GDM1 (cell line): ENCODE measurements at regions not wholly inside any gene's neighbourhood (a gene's known extent, or its start where the extent isn't known, plus 50 kb on each side); places are given as distances from the start of the nearest gene placed in this dataset.

Experiments used
- DNase-seq: peaks from one replicate; lab custom pipeline; 2025; lab: John Stamatoyannopoulos, UW

DNA sequence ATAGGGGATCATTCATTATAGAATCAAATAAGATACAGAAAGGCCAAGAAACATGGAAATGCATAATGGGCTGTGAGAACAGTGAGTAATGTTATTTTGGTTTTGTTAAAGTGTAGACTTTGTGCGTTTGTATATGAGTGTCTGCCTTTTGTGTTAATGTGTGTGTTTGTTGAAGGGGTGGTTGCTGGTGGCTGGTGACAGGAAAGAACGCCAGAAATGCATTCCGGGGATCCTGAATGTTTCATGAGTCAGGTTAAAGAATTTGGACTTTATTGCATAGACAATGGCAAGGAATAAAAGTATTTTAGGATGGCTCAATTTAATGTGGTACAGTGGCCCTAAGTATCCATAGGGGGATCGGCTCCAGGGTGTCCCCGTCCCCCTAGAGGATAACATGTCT lies 1228.9 kb downstream of the PCDH7 start:
- no peak for DNase-seq

- no peak for DNase-seq
Measured at GRCh38 chr4:31955346-31955745, 1235.2 kb downstream of the PCDH7 start.

GRCh38 chr4:31959972-31960371 lies 1239.8 kb downstream of the PCDH7 start:
- DNase-seq: no peak

DNA sequence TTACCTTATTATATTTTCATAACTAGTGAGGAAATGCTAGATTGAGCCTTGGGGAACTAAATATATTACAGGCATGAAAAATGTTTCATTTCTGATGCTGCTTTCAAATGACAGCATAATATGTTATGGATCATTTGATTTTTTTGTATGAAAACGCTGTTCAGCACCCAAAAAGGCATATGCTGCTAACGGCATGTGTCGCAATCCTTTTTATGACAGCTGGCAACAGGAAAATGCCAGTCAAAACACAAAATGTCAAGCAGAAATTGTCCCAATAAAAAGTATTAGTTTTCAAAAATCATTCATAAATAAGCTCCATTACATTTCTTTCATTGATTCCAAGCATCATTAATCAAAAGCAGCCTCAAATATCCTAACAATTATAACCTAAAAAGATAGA lies 1244.5 kb downstream of the PCDH7 start:
- DNase-seq: no peak

- no peak for DNase-seq
Measured at GRCh38 chr4:31968842-31969241, 1248.7 kb downstream of the PCDH7 start.

GRCh38 chr4:31974490-31975002 lies 1254.4 kb downstream of the PCDH7 start:
- DNase-seq: no peak

DNA sequence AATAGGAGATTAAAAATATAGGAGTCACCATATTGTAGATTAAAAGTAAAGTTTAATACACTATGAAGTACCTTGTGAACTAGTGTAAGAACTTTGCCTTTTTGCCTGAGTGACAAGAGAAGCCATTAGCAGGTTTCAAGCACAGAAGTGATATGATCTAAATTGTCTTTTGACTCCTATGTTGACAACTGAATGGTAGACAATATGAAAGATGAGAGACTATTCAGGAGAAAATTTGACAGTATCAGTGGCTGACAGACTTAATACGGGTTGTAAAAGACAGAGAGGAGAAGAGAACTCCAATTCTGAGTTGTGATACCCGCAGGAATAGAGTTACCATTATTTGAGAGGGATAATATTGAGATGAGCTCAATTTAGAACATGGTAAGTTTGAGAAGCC lies 1259.8 kb downstream of the PCDH7 start:
- DNase-seq: no peak

DNA sequence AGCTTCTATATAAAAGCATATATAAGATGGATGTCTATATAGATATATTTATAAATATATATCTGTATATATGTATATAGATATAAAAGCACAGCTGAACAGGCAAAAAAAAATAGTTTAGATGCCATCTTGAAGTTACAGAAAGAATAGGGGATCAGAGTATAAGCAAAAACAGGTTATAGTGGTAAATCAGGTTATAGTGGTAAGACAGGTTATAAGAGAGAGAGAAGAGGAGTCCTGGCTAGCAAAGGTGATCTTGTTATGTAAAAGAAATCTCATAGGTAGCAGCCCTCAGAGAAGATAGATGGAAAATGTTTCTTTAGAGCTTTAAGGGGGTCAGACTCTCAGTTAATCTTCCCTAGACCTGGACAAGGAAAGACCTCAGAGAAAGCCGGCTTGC lies 1263.1 kb downstream of the PCDH7 start:
- no peak for DNase-seq

DNA sequence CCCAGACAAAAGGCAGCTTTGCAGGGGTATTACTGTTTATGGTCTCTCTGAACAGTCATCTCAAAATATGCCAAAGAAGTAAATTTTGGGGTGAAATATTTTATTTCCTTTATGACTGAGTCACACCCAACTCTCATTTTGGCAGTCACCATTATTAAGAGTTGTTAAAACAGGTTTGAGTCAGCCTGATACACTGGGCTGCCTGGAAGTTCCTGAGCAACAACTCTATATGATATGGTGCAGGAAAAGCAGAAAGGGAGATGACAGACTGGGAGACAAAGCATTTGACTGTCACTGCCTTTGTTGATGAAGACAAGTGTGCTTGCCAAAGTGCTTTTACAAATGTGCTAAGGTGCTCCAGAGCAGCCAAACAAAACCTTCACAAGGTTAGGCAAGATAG lies 1263.5 kb downstream of the PCDH7 start:
- DNase-seq: no peak

DNA sequence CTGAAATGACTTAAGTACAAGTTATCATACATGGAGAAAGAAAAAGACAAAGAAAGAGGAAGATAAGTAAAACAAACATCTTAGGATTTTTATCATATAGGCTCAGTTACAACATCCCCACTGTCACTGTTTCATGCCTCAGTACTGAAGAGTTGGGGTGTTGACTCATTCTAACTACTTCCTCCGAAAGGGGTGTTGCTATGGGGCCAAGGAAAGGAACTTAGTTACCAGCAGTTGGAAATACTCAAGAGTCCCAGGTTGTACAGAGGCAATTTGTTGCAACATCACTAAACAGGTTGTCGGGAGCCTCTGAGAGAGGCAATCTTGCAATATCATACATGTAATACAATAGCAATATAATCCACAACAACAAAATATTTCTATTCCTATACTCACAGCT lies 1264.7 kb downstream of the PCDH7 start:
- no peak for DNase-seq

DNA sequence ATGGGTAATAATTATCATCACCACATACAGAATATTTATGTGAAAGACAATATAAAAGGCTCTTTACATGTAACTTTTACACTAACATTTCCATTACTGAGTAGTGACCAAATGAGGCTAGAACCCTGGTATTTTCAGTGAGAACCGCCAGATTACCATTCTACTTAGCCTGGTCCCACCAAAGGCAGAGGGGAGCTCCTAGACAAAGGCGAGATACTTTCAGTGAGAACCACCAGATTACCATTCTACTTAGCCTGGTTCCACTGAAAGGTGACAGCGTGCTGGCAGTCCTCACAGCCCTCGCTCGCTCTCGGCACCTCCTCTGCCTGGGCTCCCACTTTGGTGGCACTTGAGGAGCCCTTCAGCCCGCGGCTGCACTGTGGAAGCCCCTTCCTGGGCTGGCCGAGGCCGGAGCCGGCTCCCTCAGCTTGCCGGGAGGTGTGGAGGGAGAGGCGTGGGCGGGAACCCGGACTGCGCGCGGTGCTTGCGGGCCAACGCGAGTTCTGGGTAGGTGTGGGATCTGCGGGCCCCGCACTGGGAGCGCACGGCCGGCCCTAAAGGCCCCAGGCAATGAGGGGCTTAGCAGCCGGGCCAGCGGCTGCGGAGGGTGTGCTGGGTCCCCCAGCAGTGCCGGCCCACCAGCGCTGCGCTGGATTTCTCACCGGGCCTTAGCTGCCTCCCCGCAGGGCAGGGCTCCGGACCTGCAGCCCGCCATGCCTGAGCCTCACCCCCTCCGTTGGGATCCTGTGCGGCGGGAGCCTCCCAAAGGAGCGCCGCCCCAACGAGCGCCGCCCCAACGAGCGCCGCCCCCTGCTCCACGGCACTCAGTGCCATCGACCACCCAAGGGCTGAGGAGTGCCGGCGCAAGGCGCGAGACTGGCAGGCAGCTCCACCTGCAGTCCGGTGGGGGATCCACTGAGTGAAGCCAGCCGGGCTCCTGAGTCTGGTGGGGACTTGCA lies 1276.1 kb downstream of the PCDH7 start:
- DNase-seq: no peak

DNA sequence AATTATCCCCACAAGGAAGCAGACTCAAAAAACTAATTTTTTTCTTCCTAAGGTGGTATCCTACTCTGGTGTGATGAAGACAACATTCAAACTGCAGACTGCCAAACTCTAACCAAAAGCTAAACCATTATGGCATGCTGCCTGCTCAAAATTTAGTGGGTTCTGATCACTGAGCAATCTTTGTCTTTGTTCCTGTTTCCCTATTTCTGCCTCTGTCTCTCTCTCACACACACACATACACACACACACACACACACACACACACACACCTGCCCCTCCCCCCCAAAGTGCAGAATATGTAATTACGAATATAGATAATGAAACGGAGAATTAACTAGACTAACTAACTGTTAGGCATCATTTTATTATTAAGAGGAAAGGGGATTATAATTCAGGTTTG lies 1278.6 kb downstream of the PCDH7 start:
- DNase-seq: no peak

DNA sequence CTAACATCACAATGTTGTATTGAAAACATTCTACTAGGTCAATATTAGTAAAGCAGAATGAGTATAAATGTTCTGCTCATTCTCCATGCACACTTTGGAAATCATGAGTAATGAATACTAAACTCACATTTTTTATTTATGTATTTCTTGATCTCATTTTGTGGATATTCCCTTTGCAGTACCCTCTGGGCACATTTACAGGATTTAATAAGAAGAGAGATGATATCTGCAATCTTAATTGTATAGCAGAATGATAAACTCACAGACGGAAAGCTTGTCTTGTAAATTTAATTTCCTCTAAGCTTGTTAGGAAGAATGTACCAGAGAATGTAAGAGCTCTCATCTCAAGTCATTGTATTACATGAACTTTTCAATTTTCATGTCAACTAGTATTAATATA lies 1279.7 kb downstream of the PCDH7 start:
- DNase-seq: no peak

- no peak for DNase-seq
Measured at GRCh38 chr4:32000846-32001488, 1280.8 kb downstream of the PCDH7 start.

- no peak for DNase-seq
Measured at GRCh38 chr4:32002037-32002747, 1282.0 kb downstream of the PCDH7 start.

- DNase-seq: no peak
Measured at GRCh38 chr4:32003548-32003947, 1283.4 kb downstream of the PCDH7 start.

DNA sequence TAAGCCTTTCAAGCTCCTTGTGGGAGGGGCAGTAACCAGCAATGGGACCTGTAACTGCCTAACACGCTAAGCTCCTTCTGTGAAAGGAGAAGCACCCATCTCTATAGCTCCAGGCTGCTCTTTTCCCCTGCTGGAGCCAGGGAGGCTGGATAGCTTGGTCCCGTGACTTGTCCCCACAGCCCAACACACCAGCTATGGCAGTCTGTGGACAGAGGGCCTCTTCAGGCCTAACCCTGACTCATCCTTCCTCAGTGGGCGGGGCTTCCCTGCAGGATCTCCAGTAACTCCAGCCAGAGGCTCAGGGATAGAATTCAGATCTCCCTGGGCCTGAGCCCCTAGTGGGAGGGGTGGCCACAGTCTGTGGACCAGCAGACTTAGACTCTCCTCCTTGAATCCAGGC lies 1290.1 kb downstream of the PCDH7 start:
- no peak for DNase-seq

GRCh38 chr4:32022071-32022470 lies 1301.9 kb downstream of the PCDH7 start:
- no peak for DNase-seq

DNA sequence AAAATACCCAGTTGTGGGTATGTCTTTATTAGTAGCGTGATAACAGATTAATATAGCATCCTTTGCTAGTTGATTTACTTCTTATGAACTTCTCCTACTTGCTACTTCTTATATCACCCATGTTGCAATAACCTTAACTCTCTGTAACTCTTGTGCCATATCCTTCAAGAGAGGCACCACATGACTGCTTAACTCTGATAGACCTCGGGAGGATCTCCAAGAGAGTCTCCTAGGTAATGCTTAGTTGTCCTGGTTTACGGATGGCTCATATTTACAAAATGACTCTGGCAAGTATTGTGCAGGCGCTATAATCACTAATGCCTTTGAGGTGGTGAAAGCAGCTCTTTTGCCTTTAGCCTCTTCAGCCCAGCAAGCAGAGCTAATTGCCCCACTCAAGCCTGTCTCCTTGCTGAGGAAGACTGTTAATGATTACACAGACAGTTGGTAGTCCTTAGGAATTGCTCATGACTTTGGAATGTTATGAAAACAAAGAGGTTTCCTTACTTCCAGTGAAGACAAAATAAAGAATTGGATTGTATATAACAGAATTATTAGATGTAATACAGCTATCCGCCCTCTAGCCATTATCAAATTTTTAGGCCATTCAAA lies 1305.8 kb downstream of the PCDH7 start:
- no peak for DNase-seq

- no peak for DNase-seq
Measured at GRCh38 chr4:32030406-32030805, 1310.2 kb downstream of the PCDH7 start.

DNA sequence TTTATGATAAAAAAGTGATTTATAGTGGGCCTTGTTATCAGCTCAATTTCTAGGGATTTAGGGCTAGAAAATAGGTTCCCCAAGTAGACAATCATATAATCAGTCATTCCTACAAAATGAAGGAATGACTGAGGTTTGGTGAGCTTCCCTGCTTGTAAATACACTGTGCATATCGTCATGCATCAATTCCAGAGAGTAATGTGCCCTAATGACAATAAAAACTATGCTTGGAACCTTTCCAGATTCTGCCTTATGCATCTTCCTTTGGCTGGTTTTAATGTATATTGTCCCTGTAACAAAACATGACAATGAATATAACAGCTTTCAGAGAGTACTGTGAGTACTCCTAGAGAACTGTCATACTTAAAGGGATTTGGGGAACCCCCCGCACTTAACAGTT lies 1310.9 kb downstream of the PCDH7 start:
- no peak for DNase-seq

DNA sequence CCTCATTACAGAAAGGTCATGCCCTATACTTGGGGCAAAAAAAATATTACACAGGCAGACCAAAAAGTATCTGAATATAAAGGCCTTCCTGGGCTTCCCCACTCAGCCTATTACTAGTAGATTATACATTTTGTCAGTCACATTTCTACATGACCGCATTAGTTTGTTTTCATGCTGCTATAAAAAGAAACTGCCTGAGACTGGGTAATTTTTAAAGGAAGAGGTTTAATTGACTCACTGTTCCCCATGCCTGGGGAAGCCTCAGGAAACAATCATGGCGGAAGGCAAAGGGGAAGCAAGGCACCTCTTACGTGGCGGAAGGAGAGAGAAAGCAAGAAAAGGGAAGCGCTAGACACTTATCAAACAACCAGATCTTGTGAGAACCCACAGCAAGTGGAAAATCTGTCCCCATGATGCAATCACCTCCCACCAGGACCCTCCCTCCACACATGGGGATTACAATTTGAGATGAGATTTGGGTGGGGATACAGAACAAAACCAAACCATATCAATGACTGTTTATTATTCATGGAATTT lies 1312.0 kb downstream of the PCDH7 start:
- peak; percentile 48 for DNase-seq
